NCI-H2196 treated with DMSO at 0.1 percent for 48 hours (cell line): ENCODE measurements at regions not wholly inside any gene's neighbourhood (a gene's known extent, or its start where the extent isn't known, plus 50 kb on each side); places are given as distances from the start of the nearest gene placed in this dataset.
A peak's percentile ranks its signal among the peaks of the same experiment; 100 is the strongest.

Experiments
- DNase-seq: peaks from one replicate; lab custom pipeline; 2025; ENCODE audit not compliant: unreplicated experiment; lab: John Stamatoyannopoulos, UW

- DNase-seq = peak; percentile 91
These were observed 160.1 kb upstream of the IL12A start for GRCh38 chr3:159828542-159828943.

GRCh38 chr3:159829056-159829455, 159.6 kb upstream of the IL12A start:
- peak; percentile 60 for DNase-seq

- DNase-seq = peak; percentile 98
These were observed 159.0 kb upstream of the IL12A start for GRCh38 chr3:159829539-159830227.

- DNase-seq = no peak
These were observed 158.0 kb upstream of the IL12A start for GRCh38 chr3:159830523-159831154.

- no peak for DNase-seq
These were observed 157.2 kb upstream of the IL12A start for GRCh38 chr3:159831466-159831865.

GRCh38 chr3:159832024-159832423, 156.6 kb upstream of the IL12A start:
- DNase-seq = no peak

- DNase-seq = no peak
These were observed 153.5 kb upstream of the IL12A start for GRCh38 chr3:159835126-159835525.

- DNase-seq = no peak
These were observed 150.9 kb upstream of the IL12A start for GRCh38 chr3:159837725-159838124.

GRCh38 chr3:159838938-159839337, 149.7 kb upstream of the IL12A start:
- DNase-seq = no peak

GRCh38 chr3:159839561-159840379, 148.9 kb upstream of the IL12A start, which contains the start of gene SCHIP1:
Gene SCHIP1, plus strand, starts transcription at chr3:159839861.
- DNase-seq = no peak

- no peak for DNase-seq
These were observed 147.8 kb upstream of the IL12A start for GRCh38 chr3:159840703-159841299.

- no peak for DNase-seq
These were observed 146.9 kb upstream of the IL12A start for GRCh38 chr3:159841766-159842165.

GRCh38 chr3:159843840-159844730, 144.6 kb upstream of the IL12A start:
- DNase-seq = no peak

- no peak for DNase-seq
These were observed 143.8 kb upstream of the IL12A start for GRCh38 chr3:159844801-159845261.

- DNase-seq = no peak
These were observed 142.9 kb upstream of the IL12A start for GRCh38 chr3:159845737-159846136.

- DNase-seq = no peak
These were observed 142.4 kb upstream of the IL12A start for GRCh38 chr3:159846255-159846654.

- no peak for DNase-seq
These were observed 140.1 kb upstream of the IL12A start for GRCh38 chr3:159848348-159849118.

- no peak for DNase-seq
These were observed 138.2 kb upstream of the IL12A start for GRCh38 chr3:159850481-159850880.

GRCh38 chr3:159852266-159852665, 136.4 kb upstream of the IL12A start:
- no peak for DNase-seq
